ENCODE measurements at regions not wholly inside any gene's neighbourhood (a gene's known extent, or its start where the extent isn't known, plus 50 kb on each side); places are given as distances from the start of the nearest gene placed in this dataset.

- DNase-seq (ENCODE audit: low spot score) (no peak), ATAC-seq (no peak)
- intact Hi-C loops (cut with DNase I): no loop called here
These were observed 91.8 kb upstream of the CLDN5 start for GRCh38 chr22:19615867-19616581.

DNA sequence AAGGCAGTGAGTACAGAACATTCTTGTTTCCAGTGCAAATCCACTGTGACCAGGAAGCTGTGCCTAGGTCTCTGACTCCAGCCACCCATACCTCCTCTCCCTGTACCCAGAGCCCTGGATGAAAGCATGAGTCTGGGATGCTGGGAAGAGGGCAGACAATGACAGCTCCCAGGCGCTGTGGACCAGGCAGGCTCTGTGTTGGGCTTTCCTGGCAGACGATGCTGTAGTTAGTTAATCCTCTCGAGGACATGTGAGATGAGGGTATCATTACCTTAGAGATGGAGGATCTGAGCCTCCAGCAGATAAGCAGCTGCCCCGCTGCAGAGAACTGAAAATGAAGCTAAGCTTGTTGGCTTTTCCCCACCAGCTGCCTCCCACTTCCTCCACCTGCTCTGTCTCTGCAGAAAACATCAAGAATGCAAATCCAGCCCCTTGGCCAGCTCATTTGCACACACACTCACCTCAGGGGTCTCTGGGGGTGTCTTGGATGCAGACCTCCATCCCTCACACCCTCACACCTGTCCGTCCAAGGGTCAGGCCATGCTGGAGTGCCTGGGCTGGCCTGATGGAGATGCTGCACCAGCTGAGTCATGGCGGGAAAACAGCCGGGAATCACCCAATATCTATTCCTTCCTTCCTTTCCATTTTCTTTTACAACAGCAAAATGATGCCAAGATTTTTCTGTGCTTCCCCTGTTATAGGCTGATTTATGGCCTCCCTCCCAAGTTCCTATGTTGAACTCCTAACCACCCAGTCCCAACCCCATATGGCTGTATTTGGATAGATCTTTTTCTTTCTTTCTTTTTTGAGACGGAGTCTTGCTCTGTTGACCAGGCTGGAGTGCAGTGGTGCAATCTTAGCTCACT is 94.9 kb upstream of the SEPTIN5 start:
- ATAC-seq (no peak), DNase-seq (ENCODE audit: low spot score) (no peak)
- intact Hi-C loops (cut with DNase I): no loop called here

GRCh38 chr22:19620742-19621371 is 93.4 kb upstream of the SEPTIN5 start:
- intact Hi-C loops (cut with DNase I): no loop called here
- ATAC-seq (peak; percentile 22), DNase-seq (ENCODE audit: low spot score) (no peak)

GRCh38 chr22:19621373-19622060 is 92.8 kb upstream of the SEPTIN5 start:
- intact Hi-C loops (cut with DNase I): no loop called here
- DNase-seq (ENCODE audit: low spot score) (no peak), ATAC-seq (peak; percentile 34)

GRCh38 chr22:19622061-19622441 is 92.3 kb upstream of the SEPTIN5 start:
- DNase-seq (ENCODE audit: low spot score) (no peak), ATAC-seq (no peak)
- intact Hi-C loops (cut with DNase I): no loop called here

DNA sequence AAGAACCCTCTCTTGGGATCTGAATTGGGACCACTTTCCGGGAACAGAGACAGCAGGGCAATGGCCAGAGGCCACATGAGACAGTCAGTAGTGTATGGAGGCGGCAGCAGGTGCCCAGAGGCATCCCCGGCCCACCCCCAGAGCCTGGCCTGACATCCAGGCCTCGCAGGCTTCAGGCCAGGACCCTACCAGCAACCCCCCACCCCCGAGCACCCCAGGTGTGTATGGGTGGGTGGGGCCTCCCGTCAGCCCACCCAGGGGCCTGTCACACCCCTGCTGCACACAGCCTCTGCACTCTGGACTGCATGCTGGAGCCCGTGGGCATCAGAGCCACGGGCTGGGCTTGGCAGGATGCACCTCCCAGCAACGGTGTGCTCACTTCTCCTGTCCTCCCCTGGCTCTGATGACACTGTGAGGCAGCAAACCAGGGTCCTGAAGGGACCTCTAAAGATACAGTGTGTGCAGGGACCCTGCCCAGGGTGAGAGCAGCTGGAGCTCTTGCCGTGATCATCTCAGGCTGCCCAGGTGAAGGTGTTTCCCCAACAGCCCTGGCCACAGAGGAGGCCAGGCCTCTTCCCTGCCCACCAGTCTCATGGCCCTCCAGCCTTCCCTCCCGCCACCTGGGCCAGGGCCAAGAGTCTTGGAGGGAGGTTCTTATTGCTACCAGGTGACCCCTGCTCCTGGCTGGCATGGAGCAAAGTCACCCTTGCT is 88.8 kb upstream of the SEPTIN5 start:
- ATAC-seq (no peak), DNase-seq (ENCODE audit: low spot score) (peak; percentile 37)
- intact Hi-C loops (cut with DNase I): no loop called here

GRCh38 chr22:19626042-19626587 is 88.2 kb upstream of the SEPTIN5 start:
- no peak for DNase-seq (ENCODE audit: low spot score)
- no peak for ATAC-seq
- intact Hi-C loops (cut with DNase I): no loop called here

DNA sequence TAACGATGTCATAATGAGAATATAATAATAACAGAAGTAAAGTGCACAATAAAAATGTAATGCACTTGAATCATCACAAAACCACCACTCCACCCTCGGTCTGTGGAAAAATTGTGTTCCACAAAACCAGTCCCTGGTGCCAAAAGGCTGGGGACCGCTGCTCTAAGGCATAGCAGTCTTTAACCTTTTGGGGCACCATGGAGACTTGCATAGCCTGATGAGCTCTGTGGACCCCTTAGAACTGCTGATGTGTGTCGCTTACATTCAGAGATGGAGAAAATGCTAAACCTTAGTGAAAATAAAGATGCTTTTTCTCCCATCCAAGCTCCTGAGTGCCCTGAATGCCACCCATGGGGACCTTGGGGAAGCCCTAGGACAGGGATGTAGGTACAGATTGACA is 87.6 kb upstream of the SEPTIN5 start:
- ATAC-seq: no peak
- intact Hi-C loops (cut with DNase I): no loop called here

GRCh38 chr22:19628038-19628776 is 86.1 kb upstream of the SEPTIN5 start:
- intact Hi-C loops (cut with DNase I): no loop called here
- DNase-seq (ENCODE audit: low spot score) (no peak), ATAC-seq (no peak)

More for the DNA sequence above, 87.6 kb upstream of the SEPTIN5 start:
- DNase-seq (ENCODE audit: low spot score): peak; percentile 8

- intact Hi-C loops (cut with DNase I): no loop called here
These were observed 85.0 kb upstream of the SEPTIN5 start for GRCh38 chr22:19629331-19629719.

DNA sequence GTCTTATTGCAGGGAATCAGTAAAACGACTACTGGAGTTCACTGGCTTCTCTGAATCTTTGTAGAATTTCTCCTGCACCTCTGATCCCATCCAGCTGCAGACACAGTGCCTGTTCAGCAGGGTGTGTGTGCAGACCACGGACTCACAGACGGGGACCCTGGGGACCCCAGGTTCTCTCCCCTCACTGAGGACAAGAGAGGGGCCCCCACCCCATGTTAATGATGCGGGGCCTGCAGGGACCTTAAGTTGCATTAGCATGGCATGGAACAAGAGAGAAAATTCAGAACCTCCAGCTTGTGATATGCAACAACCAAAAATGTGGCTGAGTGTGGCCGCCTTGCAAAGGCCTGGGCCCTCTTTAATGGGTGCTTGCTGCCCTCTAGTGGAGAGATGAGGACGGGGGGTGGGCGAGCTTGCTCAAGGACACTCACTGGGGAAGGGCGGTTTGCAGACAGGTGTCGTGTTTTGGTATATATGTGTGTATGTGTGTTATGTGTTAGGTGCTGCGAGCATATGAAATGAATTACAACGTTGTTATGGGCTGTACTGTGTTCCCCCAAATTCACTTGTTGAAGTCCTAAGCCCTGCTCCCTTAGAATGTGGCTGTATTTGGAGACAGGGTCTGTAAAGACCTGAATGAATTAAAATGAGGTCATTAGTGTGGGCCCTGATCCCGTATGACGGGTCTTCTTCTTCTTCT is 84.4 kb upstream of the SEPTIN5 start:
- DNase-seq (ENCODE audit: low spot score): peak; percentile 86
- intact Hi-C loops (cut with DNase I): no loop called here
- peak; percentile 90 for ATAC-seq

More at GRCh38 chr22:19629331-19629719, 85.0 kb upstream of the SEPTIN5 start:
- ATAC-seq: no peak
- peak; percentile 45 for DNase-seq (ENCODE audit: low spot score)

GRCh38 chr22:19630614-19631013 is 83.7 kb upstream of the SEPTIN5 start:
- intact Hi-C loops (cut with DNase I): no loop called here
- no peak for DNase-seq (ENCODE audit: low spot score)
- ATAC-seq: no peak

GRCh38 chr22:19631899-19632667 is 82.2 kb upstream of the SEPTIN5 start:
- DNase-seq (ENCODE audit: low spot score): peak; percentile 40
- intact Hi-C loops (cut with DNase I): no loop called here

GRCh38 chr22:19632668-19633148 is 81.6 kb upstream of the SEPTIN5 start:
- intact Hi-C loops (cut with DNase I): no loop called here
- ATAC-seq (no peak), DNase-seq (ENCODE audit: low spot score) (peak; percentile 35)

More at GRCh38 chr22:19631899-19632667, 82.2 kb upstream of the SEPTIN5 start:
- ATAC-seq: no peak

DNA sequence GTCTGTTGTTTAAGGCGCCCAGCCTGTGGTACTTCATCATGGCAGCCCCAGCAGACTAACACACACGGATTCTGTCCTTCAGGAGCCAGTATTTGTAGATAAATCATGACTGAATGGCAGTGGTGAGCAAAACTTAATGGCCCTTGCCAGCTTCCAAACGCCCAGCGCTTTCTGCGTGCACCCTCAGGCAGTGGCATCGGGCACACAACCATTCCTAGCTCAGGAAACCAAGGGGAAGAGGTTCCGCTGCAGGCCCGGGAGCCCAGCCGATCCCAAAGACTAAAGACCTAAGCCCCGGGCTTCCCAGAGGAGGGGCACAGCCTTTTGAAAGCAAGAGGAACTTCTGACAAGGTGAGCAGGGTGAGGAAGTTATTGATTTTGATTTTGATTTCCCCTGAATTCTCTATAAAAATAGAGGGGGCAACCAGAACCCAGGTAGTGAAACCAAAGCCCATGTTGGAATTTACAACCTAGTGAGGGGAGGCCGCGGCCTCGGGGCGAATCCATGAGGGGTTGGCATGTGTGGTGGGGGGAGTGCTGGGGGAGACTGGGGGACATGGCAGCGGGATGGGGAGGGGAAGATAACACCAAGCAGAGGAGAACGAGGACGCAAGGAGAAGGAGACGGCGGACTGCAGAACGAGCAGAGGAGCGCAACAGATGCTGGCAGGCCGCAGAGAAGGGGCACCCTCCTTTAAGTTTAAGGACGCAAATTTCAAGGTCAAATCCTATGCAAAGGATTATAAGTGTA is 79.9 kb upstream of the SEPTIN5 start:
- intact Hi-C loops (cut with DNase I): no loop called here
- ATAC-seq (no peak), DNase-seq (ENCODE audit: low spot score) (peak; percentile 23)

DNA sequence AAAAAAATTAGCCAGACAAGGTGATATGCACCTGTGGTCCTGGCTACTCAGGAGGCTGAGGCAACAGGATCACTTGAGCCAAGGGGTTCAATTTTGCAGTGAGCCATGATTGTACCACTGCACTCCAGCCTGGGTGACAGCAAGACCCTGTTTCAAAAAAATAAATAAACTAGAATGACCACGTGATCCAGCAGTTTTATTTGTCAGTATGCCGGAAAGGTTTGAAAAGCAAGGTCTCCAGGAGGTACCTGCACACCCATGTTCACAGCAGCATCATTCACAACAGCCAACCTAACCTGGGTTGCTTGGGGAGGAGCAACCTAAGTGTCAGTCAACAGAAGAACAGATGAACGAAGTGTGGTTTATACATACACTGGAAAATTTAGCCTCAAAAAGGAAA is 78.7 kb upstream of the SEPTIN5 start:
- peak; percentile 2 for DNase-seq (ENCODE audit: low spot score)
- ATAC-seq: no peak
- intact Hi-C loops (cut with DNase I): no loop called here
